HG03045 (cell line): ENCODE measurements at regions not wholly inside any gene's neighbourhood (a gene's known extent, or its start where the extent isn't known, plus 50 kb on each side); places are given as distances from the start of the nearest gene placed in this dataset.
"Not testable (repeated sequence)": the region's sequence is repeated elsewhere in the genome, so short reads cannot be mapped to it uniquely, and the experiment has no call there.

Source experiments
- ATAC-seq: cut with Tn5 transposase; IDR thresholded peaks from one replicate; pipeline ENCODE4 v1.9.1; 2021; ENCODE audit warnings: mild to moderate bottlenecking, moderate library complexity; ENCODE audit not compliant: unreplicated experiment

DNA sequence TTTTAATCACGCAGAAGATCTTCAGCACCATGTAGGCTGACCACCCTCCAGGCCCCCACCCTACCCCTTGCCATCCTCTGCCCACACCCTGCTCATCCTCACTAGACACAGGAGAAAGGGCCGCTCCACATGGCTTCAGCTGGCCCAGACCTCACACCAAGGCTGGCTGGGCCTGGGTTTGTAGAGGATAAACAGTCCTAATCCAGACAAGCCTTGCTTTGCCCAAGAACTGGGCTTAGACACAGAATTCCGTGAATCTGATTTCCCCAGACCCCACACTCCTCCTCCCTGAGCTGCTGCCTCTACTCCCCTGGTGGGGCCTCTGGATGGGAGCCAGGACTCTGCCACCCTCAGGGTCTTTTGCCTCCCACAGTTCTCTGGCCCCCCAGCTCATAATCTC lies 185.3 kb downstream of the CYP26B1 start:
- ATAC-seq: no peak

DNA sequence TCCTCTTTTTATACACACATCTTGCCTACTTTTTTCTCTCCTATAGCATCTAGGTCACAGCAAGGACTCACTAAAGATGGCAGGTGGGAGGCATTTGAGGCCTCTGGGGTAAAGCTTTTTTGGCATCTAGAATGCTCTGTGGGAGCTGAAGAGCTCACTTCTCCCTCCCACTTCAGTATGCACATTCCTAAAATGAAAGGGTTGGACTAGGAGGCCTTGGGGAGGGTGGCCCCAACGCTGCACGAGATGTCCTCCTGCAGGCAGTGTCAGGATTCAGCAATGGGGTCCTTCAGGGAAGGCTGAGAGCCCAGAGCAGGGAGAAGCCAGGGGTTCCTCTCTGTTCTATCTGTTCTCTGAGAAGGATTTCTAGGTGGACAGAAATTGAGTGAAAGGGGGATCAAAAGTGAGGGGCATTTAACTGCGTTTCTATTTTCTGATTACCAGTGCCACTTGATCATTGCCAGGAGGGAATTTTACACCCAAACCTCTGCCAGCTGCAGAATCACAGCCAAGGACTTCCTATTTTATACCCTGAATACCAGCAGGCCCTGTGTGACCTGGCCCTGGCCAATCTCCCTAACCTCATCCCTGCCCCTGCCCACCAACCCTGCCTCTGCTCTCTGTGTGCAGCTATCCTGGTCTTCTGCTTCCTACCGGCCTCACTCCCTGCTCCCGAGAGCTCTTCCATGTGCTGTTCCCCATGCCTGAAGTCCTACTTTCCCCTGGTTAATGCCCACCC lies 186.2 kb downstream of the CYP26B1 start:
- ATAC-seq: no peak

- ATAC-seq: no peak
Measured at GRCh38 chr2:71959494-71959893, 188.2 kb downstream of the CYP26B1 start.

DNA sequence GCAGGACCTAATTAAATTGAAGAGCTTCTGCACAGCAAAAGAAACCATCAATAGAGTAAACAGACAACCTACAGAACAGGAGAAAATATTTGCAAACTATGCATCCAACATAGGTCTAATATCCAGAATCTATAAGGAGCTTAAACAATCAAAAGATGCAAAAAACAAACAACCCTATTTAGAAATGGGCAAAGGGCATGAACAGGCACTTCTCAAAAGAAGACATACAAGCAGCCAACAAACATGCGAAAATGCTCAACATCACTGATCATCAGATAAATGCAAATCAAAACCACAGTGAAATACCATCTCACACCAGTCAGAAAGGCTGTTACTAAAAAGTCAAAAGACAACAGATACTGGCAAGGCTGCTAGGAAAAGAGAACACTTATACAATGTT lies 189.2 kb downstream of the CYP26B1 start:
- ATAC-seq: not testable (repeated sequence)

DNA sequence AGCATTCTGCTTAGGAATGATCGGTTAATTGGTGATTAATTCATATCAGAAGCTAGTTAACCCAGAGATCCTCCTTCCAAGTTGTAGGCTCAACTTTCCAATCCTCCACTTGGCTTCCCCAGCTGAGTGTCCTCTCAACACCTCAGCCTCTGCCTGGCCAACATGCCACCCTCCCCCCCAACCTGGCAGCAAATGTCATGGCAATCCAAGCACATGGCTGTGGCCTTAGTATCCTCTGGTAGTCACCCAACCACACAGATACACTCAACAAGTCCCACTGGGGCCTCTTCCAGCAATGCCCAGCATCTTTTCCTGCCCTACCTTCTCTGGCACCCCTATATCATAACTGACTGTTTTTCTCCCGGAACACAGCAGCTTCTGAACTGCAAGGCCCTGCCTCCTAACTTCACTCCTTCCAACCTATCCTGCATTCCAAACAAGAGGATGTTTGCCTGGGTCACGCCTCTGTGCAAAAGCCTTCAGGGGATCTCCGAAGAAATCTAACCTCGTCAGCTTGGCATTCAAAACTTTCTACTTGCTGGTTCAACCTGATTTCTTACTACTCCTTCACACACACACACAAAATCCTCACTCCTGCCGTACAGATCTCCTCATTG lies 195.0 kb downstream of the CYP26B1 start:
- ATAC-seq: no peak

- no peak for ATAC-seq
Measured at GRCh38 chr2:71951718-71952404, 195.8 kb downstream of the CYP26B1 start.

DNA sequence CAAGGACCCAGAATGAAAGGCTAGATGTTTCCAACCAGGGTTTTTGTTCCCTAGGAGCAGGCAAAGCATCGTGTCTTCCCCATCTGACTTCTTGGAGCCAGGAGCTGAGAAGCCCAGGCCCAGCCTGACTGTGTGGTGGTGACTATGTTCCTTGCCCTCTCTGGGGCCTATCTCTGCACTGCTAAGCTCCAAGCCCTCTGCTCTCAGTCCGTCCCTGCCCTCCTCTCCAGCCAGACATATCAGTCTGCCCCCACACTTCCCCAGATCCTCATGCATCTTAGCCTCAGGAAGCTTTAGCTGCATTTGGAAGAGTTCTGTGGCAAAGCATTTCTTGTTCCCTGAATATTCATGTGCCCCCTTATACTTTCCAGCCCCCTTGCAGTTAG lies 196.6 kb downstream of the CYP26B1 start:
- ATAC-seq: no peak

DNA sequence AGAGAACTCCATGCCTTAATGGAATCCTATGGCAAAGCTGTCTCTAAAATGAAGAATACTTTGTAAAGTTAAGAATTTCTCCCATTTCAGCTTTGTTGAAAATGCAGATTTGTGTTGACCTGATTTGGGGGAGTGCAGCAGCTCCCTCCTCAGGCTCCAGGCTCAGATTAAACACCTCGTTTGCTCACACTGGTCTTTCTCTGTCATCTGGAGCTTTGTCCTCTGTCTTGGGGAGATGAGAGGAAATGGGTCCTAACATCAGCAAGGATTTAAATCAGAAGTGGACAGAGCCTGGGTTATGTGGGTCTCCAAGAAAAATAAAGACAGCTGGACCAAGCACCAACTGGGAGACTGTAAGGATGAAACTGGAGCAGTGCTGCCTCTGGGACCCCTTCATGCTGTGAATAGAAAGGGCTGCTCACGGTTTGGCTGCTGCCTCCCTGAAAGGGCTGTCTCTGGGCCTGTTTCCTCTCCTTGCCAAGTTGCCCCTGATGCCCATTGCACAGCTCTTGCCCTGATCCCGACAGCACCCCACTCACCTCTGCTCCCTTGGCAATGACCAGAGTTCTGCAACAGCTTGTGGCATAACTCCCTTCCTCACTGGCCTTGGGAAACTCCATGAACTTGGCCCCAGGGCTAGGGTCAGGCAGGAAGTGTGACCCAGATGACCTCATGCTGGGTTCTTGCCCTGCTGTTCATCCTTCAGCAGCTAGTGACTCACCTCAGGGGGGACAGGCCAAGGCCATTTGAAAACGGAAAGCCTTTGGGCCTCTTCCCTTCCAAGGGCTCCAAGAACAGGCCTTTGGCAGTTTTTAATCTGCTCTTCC lies 197.2 kb downstream of the CYP26B1 start:
- ATAC-seq: no peak

DNA sequence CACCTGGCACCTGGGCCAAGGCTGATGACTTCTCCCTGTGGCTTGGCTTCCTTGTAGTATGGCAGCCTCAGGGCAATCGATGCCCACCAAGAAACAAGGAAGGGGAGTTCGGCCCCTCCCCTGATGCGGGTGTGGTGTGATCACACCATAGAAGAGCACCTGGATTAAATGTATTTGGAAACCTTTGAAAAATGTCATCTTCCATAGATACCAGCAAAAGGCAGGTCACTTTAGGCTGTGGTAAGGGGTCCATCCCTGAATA lies 198.2 kb downstream of the CYP26B1 start:
- no peak for ATAC-seq

- no peak for ATAC-seq
Measured at GRCh38 chr2:71948781-71949536, 198.7 kb downstream of the CYP26B1 start.

GRCh38 chr2:71947809-71948208 lies 199.9 kb downstream of the CYP26B1 start:
- no peak for ATAC-seq

DNA sequence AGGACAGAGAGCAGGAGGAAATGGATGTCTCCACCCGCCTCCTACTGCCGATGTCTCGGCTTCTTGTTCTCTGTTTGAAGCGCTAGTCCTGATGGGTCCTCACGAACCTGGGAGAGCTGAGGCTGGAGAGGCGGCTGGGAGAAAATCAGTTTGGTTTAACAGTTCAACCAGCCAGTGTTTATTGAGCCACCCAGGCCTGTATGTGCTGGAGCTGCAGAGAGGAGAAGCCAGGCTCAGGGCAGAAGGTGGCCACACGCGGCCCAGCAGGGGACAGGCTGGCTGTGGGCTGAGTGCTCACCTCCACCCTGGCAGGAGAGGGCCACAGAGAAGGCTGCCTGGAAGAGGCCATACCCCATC lies 202.1 kb downstream of the CYP26B1 start:
- no peak for ATAC-seq

DNA sequence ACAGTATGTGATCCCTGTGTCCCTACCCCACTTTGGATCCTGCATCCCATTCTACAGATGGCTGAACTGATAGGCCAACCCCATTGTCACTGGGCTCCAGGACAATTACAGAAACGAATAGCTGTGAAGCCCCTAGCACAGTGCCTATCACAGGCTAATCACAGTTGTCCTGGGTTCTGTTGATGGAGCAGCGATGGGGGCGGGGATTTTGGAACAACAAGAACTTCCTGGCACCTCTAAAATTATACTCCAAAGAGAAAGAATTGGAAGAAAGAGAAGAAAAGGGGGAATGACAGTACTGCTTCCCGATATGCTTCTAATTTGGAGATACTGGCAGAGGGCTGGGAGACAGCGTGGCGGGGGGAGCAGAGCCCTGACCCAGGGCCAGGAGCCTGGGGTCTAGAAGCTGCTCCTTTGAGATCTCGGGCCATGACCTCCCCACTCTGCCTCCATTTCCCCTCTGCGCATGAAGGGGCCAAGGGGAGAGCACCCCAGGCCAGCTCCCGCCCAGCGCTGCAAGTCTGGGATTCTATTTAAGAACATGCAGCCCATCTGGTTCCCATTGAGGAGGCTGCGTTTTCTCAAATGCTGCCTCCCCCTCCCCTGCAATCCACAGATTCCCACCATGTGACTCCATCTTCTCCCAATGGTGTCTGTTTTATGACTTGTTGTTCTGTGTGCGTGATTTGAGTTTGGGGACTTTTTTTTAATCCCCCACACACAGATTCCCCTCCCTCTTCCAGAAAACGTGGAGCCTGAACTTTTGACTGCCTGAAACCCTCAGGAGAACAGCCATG lies 202.7 kb downstream of the CYP26B1 start:
- ATAC-seq: no peak

GRCh38 chr2:71944183-71944550 lies 203.5 kb downstream of the CYP26B1 start:
- ATAC-seq: no peak

- no peak for ATAC-seq
Measured at GRCh38 chr2:71943238-71944182, 204.2 kb downstream of the CYP26B1 start.

- no peak for ATAC-seq
Measured at GRCh38 chr2:71941726-71942525, 205.7 kb downstream of the CYP26B1 start.

DNA sequence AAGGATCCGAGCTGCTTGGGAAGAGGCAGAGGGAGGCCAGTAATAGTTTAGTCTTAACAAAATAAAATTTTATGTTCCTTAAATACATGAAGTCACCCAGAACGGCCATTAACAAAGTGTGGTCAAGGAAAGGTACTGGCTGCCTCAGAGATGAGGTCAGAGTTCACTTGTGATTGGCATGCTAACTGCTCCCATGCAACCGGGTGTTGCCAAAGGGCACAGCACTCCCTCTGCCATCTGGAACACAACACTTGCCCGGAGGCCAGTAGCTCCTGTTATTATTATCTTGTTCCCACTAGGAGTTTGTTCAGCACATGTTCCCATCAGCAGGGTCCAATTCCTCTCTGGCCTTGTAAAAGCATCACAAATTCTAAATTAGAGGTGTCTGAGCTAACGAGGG lies 207.0 kb downstream of the CYP26B1 start:
- ATAC-seq: no peak
